GM18498 (cell line): ENCODE measurements at regions not wholly inside any gene's neighbourhood (a gene's known extent, or its start where the extent isn't known, plus 50 kb on each side); places are given as distances from the start of the nearest gene placed in this dataset.
"Not testable (repeated sequence)": the region's sequence is repeated elsewhere in the genome, so short reads cannot be mapped to it uniquely, and the experiment has no call there.

ENCODE experiments used
- ATAC-seq: cut with Tn5 transposase; IDR thresholded peaks from one replicate; pipeline ENCODE4 v1.9.1; 2021; ENCODE audit warnings: mild to moderate bottlenecking, moderate library complexity; ENCODE audit not compliant: unreplicated experiment

DNA sequence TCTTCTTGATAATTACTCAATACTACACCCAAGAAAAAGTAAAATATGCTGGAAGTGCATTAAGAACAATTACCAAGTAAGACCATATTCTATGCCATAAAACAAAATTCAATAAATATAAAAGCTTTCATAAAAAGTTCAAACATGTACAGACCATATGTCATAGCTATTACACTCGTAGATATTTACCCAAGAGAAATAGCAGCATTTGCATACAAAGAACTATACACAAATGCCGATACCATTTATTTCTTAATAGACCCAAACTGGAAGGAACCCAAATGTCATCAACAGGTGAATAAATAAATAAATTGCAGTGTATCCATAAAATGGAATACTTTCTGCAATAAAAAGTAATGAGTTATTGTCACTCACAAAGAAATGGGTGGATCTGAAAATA lies 78.3 kb upstream of the SLC16A7 start:
- no peak for ATAC-seq

DNA sequence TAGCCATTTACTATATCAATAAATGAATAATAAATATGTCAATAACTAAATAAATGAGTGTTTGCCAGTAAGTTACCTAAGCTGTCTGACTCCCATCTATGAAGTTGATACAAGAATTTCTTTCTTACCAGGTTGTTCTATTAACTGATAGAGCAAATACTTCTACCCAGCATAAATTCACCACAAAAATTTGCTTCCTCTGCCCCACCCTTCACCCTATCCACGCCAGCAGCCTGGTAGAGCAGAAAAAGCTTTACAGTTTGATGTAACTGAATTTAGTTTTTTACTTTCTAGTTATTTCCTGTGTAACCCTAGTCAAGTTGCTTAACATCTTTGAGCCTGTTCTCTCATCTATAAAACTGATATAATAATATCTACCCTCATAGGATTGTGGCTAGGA lies 94.9 kb upstream of the SLC16A7 start:
- ATAC-seq = no peak

DNA sequence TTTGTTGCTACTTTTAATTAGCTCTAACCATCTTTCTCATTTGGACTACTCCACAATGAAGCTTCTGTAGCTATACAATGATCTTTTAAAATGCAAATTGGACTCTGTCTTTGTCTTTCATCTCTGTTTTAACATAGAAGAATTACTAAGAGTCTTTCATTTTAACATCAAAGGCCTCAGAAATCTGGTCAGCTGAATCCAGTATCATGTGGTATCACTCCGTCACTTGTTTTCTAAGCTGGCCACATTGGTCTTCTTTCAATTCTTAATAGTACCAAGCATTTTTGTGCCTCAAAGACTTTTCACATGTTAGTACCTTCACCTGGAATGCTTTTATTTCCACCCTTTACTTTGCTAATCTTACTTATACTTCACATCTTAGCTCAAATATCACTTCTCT lies 95.5 kb upstream of the SLC16A7 start:
- ATAC-seq = no peak

DNA sequence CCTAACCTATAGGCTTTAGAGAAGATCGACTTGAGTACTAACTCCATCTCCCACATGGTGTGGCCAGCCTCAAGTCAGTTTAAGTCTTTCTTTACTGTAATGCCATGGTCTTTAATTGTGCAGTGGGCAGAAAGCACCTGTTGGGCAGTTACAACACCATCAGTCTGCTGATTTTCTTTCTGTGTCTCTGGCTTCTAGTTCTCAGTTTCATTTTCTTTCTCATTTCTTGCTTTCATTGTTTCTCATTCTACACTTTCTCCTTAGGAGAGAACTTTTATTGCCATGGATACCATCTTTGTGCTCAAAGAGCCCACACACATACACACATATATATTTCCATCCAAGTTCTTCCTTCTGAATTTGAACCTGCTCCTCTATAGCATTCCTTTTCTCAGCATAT lies 96.1 kb upstream of the SLC16A7 start:
- peak; percentile 91 for ATAC-seq

DNA sequence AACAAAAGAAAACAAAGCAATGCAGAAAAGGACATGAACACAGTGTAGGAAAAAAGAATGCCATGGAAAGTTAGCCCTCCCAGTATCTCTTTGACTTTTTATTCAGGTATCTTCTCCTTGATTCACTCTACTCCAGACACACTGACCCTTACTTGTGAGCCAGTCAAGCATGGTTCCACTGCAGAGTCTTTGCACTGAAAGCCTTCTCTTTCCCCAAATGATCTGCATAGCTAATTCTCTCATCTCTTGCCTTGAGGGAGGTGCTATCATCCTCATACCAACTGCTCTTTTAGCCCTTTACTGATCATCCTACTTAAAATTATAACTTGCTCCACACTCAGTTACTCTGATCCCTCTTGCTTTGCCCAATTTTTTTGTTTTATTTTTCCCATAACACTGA lies 101.2 kb upstream of the SLC16A7 start:
- ATAC-seq = no peak

DNA sequence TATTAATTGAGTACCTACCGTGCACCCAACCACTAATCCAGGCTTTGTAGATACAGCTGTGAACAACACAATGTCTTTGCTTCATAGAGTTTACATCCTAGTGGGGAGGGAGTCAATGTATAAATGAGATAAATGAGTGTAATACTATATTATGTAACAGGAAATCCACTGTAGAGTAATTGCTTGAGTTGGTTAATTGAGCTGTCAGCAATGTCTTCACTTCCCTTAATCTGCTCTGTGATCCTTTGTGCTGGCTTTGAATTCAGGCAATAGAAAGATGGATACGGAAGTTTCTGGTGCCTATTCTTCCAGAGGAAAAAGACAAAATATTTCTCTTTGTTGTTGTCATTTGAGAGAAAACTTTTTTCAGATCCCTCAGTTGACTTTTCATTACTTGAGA lies 104.0 kb upstream of the SLC16A7 start:
- no peak for ATAC-seq

DNA sequence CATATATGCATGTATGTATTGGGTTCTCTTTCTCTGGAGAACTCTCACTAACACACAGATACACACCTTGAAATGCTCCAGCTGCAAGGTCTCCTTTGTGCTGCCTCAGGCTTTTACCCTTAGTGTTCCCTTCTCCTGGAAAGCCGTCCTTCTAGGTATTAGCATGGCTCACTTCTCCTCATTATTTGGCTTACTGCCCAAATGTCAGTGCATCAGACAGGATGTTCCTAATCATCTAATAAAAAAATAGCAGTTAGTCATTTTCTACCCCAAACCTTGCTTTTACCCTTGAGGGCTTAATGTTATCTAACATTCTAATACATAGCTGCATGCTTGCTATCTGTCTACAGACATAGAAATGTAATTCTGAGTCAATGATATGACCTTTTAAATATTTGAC lies 109.0 kb upstream of the SLC16A7 start:
- no peak for ATAC-seq

DNA sequence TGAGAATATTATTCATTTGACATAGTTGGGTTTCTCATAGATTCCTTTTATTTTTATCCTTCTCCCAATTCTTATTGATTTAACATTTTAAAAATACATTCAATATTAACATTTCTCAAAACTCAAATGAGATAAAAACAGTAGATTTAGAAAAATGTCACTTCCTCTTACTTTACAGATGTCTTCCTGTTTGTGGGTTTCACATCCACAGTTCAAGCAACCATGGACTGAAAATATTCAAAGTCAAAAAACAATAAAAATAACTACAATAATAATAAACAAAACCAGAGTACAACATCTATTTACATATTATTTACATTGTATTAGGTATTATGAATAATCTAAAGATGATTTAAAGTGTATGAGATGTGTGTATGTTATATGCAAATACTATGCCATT lies 111.3 kb upstream of the SLC16A7 start:
- ATAC-seq = peak; percentile 74

DNA sequence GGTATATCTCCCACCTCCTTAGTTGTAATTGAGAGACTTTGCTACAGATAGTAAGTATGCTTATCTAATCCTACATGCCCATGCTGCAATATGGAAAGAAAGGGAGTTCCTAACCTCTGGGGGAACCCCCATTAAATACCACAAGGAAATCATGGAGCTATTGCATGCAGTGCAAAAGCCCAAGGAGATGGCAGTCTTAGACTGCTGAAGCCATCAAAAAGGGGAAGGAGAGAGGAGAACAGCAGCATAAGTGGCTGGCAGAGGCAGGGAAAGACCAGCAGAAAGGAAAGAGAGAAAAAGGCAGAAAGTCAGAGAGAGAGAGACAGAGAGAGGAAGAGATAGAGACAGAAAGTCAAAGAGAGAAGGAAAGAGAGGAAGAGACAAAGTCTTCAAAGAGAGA lies 121.6 kb upstream of the SLC16A7 start:
- ATAC-seq = not testable (repeated sequence)

DNA sequence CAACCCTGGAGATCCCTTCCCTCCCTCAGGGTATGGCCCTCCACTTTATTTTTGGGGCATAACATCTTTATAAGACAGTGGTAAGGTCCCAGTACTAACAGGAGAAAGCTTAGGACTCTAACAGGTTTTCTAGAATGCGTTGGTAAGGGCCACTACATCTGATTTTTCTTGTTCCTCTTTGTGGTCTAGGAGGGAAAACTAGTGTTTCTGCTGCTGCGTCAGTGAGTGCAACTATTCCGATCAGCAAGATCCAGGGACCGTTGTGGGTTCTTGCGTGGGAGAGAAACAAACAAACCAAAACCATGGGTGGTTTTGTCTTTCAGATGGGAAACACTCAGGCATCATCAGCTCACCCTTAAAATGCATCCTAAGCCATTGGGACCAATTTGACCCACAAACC lies 123.6 kb upstream of the SLC16A7 start:
- no peak for ATAC-seq

DNA sequence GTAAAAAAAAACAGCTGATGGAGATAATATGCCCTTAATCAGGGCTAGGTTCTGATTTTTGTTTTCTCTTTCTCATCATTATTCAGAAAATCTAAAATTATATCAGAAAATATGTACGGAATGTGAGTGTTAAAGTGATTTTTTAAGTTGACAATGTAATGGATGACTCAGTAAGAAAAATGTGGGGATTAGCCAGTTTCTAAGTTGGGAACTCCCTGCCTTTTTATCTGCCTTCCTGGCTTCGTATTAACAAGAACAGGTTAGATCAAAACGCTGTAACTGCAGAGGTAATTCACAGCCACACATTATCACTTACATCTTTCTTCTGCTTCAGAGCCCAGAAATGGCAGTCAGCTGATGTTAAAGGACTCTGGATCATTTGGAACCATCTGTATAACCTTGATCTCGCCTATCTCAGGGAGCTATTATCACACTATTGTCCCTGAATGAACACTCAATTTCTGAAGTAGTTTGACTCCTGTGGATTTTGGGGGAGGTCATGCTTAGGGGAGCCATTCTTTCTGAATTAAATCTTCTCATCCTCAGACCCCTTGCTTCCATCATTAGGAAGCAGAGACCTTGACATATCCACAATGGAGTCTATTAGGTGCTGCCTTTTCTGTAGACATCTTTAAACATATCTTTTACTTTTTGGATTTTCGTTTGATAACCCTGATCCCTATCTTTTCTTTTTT lies 135.7 kb upstream of the SLC16A7 start:
- no peak for ATAC-seq

DNA sequence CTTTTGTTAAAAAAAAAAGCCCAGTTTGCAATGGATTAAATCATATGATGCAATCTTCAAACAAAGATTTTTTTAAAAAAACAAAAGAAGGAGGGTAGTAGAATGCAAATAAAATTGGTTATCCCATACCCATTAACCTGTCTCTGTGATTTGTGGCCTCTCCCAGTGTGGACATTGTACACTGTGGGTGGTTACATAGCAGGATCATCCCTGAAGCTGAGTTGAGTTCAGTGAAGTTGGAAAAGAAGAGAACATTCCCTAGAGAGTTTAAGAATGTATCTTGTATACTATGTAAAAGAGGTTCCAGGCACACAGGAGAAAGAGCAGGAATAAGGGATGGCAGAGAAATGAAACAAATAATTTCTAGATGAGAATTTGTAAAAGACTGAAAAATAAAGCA lies 142.4 kb upstream of the SLC16A7 start:
- no peak for ATAC-seq

DNA sequence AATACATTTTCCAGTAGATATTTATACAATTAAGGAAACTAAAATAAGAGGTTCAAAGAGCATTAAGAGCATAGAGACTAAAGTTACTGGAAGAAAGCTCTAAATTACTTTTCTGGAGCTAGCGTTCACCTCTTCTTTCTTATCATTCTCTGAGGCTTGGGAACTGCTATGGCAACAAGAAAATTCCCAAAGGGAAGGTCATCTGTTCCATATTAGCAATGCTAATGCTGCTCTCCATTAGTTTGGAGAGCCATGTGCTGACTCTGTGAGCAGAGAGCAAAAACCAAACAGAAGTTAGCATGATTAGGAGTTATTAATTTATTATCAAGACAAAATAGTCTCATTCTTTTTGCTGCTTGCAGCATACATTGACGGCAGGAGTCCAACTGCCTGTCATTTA lies 143.1 kb upstream of the SLC16A7 start:
- no peak for ATAC-seq

DNA sequence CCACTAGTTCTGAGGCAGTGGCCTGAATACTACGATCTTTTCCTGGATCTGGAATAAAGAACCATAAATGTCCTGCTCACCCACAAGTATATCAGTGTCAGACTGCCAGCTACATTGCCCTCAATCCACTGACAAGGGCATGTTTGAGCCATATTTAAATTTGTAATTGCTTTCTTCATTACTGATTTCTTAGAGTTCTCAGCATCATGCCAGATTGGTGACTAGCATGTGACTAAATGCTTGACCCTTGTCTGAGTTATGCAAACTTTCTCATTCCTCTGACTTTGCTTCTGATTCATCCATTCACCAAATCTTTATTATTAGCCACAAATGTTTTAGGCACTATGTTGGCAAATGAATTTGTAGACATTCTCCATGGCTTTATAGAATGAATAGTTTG lies 143.6 kb upstream of the SLC16A7 start:
- ATAC-seq = no peak

DNA sequence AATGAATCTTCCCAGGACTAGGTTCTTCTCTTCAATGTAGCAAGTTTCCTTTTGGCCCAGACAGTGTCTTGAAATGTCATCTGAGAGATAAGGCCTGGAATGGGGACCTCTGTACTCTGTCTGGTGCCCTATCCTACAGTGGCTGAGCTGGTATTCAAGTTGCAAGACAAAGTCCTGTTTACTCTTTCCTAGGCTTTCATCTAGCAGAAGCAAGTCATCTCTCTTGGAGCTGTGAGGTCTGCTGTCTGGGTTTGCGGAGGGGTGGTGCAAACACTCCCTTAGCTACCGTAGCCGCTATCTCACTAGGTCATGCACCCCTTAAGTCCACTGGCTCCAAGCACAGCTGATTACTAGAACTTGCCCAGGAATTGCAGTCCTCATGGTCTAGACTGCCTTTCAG lies 149.7 kb upstream of the SLC16A7 start:
- no peak for ATAC-seq

DNA sequence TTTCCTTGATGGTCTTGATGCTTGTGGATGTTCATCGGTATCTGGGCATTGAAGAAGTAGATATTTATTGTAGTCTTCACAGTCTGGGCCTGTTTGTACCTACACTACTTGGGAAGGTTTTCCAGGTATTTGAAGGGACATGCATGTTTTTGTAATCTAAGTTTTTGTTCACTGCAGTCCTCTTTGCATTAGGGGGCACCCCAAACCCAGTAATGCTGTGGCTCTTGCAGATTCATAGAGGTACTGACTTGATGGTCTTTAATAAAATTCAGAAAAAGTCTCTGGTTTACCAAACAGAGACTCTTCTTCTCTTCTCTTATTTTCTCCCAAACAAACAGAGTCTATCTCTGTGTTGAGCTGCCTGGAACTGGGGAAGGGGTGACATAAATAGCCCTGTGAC lies 150.9 kb upstream of the SLC16A7 start:
- no peak for ATAC-seq

DNA sequence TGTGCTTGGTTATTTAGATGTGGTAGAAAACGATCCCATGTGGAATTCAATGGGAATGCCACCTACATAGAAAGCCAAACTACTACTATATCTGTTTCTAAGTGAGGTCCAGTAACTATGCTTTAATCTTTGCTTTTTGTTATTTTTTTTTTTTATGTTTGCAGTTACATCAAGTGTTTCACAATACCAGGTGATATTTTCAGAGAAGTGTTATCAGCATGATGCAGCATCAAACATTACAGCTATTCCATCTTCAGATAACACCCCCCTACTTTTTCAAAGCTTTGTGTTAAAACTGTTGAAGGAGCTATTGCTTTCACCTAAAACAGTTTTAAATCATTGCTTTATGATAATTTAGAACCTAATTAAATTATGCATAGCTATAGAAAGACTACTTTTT lies 163.8 kb upstream of the SLC16A7 start:
- no peak for ATAC-seq

DNA sequence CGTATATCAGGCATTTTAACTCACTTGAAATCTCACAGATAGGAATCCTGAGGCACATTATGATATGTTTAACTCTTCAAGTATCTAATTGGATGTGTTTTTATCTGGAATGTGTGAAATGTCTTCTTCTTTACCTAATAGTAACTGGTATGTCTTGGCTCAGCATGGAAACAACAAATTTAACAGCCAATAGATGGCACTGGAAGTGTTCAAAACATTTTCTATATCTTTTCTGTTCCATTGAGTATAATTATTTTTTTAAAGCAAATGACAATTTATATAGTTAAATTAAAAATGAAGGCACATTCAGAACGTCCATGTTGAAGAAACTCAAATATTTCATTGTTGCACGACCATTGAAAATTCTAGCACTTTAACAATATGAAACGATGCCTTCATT lies 164.6 kb upstream of the SLC16A7 start:
- no peak for ATAC-seq

DNA sequence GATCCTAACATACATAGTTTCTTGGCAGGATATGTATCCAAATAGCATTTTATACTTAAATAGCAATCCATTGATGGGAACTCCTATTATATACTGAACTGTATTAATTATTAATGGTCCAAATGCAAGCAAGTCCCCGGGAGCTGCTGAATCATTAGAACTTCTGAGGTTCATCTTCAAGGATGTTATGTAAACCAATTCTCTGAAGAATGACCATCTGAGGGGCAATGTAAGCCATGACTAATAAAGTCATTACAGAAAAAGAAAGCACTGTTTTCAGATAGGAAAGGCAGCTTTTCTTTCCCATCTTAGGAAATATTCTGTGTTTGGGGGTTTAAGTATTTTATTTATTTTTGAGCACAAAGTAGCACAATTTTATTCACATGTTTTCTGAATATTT lies 166.1 kb upstream of the SLC16A7 start:
- ATAC-seq = no peak

DNA sequence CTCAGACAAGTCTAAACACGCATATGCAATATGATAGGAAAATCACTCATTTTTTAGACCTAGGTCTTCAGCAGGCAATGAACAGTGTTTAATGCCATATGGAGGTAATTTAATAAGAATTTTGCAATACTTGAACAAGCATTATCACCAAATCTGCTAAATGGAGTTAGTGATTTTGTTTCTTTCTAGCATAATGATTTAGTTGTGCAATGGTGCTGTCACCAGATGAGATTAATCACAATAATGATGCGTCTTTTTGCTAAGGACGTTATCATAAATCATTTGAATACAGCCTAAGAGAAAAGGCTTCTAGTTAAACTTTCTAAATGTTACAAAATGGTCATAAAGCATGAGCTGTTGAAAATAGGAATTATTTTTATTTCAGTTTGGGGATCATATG lies 170.0 kb upstream of the SLC16A7 start:
- no peak for ATAC-seq

DNA sequence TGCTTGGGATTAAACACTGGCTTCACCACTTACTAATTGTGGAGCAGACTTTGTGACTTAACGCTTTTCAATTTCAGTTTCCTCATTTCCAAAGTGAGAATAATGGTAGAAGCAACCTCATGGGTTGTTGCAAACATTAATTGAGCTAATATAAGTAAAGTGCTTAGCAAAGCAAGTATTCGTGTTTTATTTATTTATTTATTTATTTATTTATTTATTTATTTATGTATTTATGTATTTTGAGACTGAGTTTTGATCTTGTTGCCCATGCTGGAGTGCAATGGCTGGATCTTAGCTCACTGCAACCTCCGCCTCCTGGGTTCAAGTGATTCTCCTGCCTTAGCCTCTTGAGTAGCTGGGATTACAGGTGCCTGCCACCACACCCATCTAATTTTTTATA lies 171.2 kb upstream of the SLC16A7 start:
- ATAC-seq = not testable (repeated sequence)

DNA sequence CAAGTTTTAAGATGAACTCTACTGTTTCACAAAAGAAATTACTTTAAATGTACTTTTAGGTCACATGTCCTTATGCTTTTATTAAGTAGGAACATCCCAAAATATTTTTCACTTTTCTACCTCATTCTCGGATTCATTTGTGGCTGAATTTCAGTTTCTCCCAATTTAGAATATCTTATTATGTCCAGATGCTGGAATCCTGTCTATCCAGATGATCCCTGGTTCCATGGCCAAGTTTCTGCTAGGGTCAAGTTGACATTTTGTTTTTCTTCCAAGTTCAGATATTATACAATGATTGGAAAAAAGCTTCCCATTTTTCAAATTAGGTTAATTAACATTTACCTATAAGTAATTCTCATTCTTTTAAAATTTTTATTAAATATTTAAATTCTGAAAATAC lies 181.8 kb upstream of the SLC16A7 start:
- ATAC-seq = no peak

DNA sequence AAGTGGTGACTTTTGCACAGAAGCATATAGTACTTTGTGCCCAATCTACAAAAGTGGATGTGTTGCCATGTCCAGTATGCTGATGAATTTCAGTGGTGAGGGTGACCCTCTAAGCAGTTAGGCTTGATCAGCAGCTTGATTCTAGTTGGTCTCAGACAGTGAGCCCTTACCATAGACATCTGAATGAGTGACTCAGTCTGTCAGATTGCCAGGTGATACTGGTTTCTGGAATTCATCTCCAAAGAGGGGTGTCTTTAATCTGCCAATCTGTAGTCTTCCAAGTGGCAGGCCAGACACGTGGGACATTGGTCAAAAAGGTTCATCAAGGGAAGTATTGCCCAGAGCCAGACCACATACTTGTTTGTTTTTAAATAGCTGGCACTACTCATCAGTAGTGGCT lies 187.4 kb upstream of the SLC16A7 start:
- ATAC-seq = no peak

DNA sequence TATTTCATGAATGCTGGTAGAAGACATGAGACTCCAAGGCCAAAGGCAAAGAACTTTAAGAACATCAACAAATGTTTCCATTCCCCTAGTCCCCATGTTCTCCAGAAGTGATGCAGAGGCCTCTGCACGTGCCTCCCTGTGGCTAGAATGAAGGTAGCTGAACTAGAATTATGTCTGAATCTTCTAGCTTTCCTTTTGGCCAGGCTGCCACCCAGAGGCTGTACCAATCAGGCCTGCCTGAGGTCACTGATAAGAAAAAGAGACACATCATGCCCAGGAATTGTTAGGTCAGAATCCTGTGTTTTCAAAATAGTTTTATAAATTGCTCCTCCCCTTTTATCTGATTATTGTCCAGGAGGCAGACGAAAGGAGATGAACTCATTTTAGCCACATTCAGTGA lies 188.0 kb upstream of the SLC16A7 start:
- ATAC-seq = no peak
